ENCODE measurements at regions not wholly inside any gene's neighbourhood (a gene's known extent, or its start where the extent isn't known, plus 50 kb on each side); places are given as distances from the start of the nearest gene placed in this dataset.

DNA sequence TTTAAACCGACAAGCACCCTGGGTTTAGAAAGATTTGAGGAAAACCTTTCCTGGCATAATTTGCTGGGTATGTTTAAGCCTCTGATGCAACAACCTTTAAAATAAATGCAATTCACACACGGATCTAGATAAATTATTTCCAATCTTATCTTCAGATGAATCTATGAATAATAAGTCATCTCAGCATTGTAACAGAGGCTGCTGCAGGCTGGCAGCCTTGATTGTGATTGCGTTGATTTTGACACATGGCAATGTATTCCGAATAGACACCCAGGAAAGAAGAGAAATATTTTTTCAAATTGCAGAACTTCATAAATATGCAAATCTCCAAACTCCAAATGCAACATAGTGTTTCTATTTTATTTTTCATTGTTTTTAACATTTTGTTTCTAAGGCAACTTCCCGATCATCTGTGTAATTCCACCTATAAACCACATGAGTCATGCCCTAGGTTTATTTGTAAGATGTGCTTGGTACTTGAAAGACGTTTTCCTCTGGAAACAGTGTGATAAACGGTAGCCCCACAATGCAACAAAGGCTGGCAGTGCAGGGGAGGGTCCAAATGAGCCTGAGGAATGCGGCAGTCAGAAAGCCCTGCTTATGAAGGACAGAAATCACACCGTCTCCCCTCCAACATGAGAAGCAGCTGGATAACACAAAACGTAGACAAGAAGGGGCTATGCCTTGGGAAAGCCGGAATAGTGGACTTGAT is 359.0 kb downstream of the BRD1 start:
- TF ChIP-seq CTCF (conservative IDR thresholded peaks at IDR 0.05; ENCODE audit: low read depth, low read length) = no peak
- no peak for TF ChIP-seq EZH2 (IDR thresholded peaks at IDR 0.05; ENCODE audit: low read length, unreplicated experiment)
- no peak for TF ChIP-seq EZH2phosphoT487 (IDR thresholded peaks at IDR 0.05; ENCODE audit: borderline replicate concordance, low read length)

Measured in PC-3 (cell line).